NCI-H2227 treated with DMSO at 0.1 percent for 48 hours (cell line): ENCODE measurements at regions not wholly inside any gene's neighbourhood (a gene's known extent, or its start where the extent isn't known, plus 50 kb on each side); places are given as distances from the start of the nearest gene placed in this dataset.
A peak's percentile ranks its signal among the peaks of the same experiment; 100 is the strongest.

Experiments used
- DNase-seq: peaks from one replicate; lab custom pipeline; 2025; lab: John Stamatoyannopoulos, UW

DNA sequence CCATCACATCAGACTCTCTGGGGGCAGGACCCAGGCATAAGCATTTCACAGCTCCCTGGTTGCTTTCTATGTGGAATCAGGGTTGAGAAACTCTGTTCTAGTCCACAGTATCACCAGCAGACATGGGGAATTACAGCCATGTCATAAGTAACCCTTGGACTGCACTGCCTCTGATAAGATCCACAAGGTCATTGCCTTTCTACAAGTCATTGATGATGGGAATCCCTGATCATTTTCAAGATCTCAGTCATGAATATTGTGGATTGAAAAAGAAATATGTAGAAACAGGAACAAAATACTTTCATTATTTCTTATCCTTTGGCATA lies 304.1 kb downstream of the KLF6 start:
- DNase-seq: no peak

DNA sequence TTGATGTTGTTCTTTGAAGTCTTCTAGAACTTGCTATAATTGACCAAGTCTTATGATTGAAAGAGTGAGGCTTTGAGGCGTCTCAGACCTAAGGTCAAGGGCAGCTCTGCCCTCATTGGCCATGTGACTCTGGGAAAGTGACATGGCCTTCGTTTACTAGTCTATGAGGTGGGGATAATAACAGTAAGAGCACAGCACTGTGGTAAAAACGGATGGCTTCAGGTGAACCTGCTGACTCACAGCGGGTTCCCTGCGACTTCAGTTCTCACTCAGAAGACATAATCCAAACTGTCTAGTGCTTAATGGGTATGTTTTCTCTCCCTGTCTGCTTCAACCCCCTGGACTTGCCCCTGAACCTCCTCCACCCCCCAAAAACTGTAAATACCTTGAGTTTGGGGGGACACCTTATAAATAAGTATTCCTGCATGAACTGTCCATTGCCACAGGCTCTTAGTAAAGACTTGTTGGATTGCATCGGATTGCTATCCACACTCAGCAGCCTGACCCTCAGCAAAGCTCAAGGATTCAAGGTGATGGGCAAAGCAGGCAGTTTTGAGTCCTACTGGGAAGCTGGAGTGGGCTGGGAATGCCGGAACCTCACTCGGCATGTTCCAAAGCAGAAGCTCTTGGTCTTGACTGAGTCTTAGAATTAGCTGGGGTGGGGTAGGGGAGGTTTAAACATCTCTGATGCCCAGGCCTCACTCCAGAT lies 304.6 kb downstream of the KLF6 start:
- no peak for DNase-seq

DNA sequence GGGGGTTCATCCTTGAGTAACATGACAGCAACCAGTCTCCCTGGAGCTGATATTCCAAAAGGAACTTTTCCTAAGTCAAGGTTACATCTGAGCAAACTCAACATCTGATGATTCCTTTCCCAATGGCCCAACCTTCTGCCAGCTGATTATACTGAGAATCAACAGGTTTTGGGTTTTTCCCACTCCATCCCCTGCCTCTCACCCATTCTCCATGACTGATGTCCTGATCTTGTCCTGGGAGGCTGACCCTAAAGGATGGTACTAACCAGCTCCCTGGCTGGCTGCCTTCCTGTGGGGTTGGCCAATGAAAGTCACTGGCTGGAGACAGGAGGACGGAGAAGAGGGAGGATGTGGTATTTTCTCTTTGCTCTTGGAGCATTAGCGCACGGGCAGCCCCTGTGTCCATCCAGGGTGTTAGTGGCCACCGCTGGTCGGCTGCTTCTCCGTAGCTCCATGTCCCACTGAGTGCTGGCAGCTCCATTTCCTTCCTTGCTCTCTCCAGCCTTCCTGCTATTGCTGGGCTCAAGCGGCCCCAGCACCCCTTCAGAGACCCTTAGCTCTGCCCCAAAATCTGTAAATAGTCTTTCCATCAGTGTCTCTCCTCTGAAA lies 306.2 kb upstream of the PITRM1 start:
- no peak for DNase-seq

DNA sequence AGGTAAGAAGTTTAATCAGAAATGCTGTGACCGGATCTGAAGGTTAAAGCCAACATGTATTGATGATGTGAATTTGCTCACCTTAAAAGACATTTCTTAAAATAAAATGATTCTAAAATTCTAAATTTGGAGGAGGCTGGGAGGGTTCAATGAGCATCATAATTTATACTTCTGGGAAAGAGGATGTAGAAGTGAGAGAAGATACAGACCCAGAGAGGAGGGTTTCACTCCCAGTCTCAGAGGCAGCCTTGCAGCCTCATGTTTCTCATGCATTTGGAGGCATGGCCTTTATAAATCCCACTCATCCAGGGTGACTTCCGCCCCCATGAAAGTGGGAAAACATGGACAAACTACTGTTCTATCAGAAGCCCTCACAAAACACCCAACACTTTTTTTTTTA lies 305.6 kb upstream of the PITRM1 start:
- DNase-seq: no peak

DNA sequence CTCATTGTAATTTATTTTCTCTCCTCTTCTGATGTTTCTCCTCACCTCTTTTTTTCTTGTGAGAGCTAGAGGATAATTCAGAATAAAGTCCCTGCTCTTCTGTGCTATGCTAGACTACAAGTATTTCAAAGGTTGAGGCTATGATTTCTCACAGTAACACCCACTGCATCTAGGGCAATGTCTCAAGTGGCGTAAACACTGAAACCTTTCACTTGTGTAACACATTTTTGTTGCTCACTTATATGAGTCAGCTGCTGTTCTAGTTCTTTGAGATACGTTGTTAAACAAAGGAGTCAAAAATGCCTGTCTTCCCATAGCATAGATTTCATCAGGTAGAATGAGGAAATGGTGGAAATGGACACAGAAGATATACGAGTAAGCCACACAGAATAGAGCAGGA lies 305.1 kb upstream of the PITRM1 start:
- no peak for DNase-seq

DNA sequence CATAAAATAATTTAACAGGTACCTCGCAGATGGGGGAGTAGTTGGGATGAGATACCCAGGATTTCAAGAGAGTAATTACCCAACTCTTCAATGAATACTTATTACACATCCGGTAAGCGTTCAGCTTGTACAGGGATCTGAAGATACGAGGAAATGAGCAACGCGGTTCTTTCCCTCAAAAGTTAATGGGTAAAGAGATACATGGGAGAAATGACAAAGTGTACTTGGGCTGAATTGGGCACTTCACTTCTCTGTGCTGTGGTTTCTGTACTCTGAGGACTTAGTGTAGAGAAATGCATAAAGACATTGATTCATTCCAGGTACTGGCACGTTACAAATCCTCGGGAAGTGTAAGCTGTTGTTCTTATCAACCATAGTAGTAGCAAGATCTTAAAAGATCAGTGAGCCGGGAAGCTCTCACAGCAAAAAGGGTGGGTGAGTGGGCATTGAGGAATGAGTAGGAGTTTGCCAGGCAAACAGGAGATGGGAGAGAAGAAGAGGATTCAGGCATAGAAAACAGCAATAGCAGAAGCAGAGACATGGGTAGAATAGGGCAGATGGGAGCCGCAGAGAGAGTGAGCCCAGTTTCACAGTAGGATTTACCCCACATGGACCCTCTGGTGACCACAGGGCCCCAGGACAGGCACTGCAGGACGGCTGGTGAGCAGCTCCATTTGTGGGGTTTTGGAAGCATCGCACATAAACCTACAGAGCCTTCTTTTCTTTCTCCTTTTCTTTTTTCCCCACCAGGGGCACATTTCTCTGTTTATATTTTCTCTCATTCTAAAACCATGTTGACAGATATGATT lies 304.3 kb upstream of the PITRM1 start:
- DNase-seq: no peak

DNA sequence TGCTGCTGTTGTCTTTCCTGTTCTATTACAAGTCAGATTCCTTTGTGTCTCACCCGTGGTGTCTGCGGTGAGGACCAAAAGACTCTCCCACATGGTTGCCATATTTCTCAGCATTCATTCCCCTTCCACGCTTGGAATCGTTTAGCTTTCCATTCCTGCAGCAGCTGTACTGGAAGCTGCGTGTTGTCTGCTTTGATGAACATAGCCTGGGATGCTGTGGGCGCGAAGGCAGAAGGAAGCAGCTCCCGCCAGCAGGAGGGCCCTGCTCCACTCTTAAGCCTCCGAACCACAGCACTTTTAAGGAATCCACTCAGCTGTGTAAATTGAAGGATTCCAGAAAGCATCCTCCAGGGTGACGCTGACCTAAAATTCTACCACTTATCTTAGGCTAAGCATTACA lies 303.6 kb upstream of the PITRM1 start:
- DNase-seq: peak; percentile 38

DNA sequence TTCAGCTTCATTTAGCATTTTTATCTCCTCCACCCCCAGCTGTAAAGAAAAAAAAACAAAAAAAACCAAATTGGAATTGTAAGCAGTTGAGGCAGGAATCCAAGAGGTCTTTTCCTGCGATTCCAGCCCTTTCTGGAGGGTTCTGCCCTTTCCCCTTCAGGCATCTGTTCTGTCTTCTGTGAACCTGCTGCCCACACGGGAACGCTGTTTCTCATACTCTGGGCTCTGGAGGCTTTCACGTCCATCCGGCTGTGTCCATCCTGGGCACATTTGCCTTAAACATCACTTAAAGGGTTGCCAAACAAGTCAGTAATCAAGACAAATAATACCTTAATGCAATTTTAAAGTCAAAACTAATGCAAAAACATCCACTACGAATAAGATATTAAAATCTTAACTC lies 302.8 kb upstream of the PITRM1 start:
- no peak for DNase-seq

DNA sequence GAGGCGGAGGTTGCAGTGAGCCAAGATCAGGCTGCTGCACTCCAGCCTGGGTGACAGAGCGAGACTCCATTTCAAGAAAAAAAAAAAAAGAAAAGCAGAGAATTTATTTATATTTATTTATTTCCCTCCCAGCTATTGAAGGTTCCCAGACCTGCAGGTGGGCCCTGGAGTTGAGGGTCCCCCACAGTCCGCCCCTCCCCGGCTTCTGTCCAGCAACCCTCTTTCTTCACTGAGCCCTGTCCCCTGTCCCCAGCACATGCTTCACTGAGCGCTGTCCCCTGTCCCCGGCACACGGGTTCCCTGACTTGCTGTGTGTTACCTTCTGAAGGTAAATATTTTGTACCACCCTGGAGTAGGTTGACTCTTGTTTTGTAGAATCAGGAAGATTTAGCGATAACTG lies 301.7 kb upstream of the PITRM1 start:
- no peak for DNase-seq

DNA sequence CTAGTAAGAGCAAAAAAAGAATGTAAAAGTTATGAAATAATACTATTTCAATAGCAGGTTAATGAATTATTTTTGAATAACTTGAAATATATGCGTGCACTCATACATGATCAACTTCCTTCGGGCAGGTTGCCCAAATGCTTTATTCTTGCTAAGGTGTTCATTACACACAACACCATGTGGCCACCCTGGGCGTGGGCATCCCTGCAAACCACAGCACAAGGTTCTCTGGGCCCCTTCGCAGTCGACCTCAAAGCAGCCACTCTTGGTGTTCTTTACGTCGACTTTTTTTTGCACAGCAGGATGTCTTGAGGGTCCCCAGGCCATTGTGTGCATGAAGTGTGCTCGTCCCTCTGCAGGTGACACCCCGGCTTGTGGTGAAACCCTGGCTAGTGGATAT lies 300.7 kb upstream of the PITRM1 start:
- no peak for DNase-seq

DNA sequence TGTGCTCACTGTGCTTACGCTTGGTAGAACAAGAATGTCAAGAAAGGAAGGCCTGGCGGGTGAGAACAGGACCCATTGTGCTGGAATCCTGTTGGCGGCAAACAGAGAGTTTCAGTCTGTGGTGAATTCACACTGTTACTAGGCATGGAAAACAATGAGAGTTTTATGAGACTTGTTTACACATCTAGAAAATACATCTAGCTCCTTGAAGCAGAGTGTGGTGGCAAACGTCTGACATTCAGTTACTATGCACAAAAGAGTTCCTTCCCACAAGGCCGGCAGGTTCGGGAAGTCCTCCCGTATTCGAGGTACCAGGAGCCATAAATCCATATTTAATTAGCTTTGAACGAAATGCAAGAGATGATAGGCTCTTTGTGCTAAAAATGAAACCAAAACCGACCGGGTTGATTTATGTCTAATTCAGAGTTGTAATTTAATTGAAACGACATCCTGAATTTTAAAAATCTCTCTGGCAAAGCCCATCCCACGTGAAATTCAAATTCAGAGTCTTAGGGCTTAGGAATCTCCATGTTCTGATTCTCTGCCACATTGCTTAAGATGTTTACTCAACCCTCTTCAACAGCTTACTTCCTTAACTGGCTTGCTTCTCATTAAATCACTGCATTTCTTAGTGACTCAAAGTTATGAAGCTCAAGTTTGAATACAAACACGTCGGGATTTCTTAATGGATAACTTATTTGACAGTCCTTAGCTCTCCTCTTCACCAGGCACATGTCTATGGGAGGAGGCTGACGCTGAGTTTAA lies 299.9 kb upstream of the PITRM1 start:
- DNase-seq: no peak

DNA sequence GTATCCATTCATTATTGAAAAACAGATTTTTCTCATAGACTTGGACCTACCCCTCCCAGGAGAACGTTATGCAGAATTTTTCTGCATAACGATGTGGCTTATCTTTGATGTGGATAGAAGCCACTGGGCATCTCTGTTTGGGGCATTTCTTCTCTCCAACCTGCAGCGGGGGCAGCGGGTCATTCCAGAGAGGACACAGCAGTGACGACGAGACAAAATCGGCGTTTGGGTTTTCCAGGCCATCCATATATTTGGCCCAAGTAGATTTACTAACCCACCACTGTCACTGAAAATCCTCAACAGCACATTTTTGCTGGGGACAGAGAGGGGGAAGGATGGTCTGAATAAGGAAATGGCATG lies 299.3 kb upstream of the PITRM1 start:
- DNase-seq: no peak

DNA sequence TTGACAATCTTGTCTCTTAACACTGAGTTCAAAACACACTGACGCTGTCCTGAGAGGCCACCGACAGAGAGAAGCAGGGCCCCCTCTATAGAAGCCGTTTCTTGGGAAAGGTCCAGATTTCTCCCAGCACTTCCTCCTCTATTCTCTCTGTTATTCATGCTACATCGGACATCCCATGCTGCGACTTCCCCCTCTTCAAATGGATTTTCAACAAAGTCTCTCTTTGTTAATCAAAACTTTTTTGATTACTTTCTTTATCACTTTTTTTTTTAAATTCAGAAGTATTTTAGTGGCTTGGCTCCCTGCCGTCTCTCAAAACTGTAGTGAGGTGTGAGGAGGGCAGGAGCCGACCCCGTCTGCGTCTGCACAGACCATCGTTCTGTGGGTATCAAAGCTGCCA lies 298.9 kb upstream of the PITRM1 start:
- no peak for DNase-seq

DNA sequence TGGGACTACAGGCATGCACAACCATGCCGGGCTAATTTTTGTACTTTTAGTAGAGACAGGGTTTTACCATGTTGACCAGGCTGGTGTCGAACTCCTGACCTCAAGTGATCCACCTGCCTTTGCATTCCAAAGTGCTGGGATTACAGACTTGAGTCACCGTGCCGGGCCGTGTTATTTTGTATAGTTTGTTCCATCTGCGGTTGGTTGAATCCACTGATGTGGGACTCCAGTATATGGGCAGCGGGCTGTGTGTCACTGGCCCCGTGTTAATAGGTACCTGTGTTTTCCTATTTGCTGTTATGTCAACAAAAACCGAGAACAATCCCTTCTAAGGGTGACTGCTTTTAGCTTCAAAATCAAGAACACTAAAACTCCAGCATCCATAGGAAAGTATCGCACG lies 297.6 kb upstream of the PITRM1 start:
- no peak for DNase-seq

DNA sequence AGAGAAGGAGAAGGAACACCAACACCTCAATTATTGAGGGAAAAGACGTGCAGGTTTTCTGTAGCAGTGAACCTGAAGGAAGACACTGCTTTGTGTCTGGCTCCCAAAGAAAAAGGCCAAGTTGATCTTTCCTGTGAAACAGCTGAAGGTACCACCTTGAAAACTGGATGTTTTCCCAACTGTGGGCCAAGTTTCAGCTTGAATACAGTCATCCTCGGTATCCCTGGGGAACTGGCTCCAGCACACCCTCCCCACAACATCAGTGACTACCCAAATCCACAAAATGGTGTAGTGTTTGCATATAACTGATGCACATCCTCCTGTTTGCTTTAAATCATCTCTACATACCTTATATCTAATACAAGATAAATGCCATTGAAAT lies 297.0 kb upstream of the PITRM1 start:
- DNase-seq: no peak

DNA sequence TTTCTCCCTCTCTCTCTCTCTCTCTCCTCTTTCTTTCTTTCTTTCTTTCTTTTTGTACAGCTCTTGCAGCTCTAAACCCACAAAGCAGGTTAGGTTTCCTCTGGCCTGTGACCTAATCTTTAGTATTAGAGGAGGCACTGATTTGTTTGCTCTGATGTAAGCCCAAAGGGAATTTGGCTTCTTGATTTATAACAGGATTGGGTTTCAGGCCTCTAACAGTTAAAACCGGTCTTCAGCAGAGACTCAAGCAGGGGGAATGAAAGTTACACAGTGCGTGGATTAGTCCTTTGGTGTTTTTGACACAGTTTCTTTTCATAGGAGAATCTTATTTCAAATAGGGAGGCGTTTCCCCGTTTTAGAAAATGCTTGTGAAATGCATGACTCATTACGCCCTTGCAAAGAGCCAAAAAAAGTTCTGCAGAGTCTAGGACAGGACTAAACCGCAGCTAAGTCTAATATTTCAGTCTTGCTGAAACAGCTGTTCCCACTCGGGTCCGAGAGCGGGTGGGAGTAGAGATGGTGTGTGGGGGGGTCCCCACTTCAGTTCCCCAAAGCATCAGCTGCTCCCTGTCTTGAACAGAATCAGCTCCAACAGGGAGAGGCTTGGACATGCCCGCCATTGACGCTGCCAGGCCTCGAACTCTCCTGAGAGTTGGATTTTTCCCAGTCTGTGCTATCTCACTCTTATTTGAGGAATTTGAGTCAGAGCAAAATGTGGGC lies 296.5 kb upstream of the PITRM1 start:
- DNase-seq: no peak

DNA sequence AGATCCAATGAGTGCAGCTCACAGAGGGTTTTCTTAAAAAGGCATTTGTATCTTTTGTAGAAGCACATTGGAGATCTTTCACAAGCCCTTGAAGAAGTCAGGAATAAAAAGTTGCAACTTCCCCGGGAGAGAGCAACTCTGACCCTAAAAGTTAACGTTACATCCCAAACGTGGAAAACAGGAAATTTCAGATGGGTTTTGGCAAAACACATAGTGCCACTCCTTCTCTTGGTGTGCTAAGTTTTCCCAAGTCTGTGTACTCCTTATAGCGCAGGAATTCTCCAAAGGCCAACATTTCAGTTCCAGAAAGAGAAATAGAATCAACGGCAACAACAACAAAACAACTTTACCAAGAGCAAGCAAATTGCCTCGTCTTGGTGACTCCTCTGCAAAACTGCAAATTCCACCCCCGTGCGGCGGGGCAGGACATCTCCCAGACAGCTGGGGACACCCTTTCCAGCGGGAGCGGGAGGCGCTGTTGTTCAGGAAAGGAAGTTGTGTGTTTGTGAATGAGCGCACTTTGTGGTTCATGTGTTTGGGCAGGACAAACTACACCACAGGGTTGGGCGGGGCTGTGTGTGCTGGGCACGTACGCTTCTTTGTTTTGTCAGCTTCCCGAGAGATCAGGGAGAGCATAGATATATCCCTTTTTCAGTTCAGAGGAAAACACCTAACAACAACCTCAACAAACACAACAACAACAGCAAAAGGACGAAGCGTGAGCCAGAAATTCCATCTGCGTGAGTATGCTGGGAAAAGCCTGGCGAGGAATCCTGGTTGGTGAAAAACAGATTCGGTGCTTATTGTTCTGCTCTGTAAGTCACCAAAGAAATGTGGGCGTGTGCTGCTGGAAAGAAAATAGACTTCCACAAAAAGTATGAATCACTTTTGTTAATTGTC lies 294.7 kb upstream of the PITRM1 start:
- DNase-seq: no peak

DNA sequence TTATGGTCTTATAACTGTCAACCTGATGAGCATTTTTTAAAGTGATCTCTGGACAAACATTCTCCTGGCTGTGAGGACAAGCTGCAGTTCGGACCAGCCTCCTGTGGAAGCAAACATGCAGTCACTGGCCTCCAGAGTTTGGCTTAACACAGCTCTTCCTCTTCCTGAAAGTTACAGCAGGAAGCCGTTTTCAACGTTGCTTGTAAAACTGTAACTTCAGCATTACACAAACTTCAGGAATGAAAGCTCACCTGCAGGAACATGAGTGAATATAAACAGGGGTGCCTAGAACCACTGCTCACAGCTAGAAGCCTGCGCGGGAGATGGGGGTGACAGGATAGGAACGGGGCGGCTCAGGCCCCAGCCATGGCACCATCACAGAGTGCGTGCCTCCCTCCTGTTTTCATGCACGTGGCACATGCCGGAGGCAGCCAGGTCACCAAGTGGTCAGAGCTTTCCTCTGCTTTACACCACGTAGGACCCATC lies 292.9 kb upstream of the PITRM1 start:
- DNase-seq: no peak

DNA sequence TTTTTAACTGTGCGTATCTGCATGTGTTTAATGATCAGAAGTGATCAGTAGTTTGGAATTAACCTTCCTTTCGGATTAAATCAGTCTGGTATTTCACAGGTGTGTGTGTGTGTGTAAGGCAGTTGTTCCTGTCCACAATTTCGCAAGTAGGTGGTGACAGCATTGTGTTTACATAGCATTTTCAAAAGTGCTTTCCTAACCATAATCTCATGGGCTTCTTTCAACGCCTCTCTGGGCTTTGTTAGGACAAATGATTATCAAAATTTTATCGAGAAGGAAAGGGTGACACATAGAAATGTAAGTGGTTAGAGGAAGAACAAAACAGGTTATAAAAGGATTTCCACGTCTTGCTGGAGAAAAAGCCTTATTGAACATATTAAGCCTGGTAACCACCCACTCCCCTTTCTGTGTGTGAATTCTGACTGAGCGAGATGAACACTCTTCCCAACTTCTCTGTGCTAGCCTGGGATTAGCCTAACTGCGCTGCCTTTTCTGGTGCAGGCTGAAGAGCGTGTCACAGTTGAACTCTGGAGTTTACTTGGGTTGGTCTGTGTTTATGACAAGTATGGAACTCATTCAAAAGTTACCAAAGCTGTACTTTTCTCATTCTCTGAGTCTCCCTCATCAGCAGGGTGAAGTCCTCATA lies 292.3 kb upstream of the PITRM1 start:
- DNase-seq: no peak

DNA sequence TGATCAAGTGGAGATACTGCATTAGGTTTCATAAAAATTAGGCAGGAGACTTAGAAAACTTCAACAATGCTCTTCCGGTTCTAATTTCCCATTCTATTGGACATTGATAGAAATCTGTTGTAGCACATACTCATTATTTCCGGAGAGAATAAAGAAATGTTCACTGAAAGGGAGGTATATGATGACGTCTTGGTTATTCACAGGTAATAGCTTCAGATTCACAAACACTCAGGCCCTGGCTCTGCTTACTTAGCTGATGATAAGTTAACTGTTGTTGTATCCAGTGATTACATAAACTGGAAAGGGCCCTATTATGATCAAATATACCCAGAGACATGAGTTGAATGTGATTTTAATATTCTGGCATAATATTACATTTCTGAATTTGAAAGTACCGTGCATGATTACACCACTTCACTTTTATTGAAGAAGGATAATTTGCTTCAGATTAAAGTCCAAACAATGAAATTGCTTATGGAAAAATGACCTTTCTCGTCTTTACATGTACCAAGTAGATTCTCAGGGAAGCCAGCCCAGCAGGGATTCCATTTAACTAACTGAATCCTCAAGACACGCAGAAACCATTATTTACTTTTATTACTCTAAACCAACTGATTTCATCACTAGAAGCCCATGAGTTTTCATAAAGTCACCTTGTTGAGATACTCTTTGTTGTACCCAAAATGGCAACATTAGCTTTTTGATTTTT lies 288.0 kb upstream of the PITRM1 start:
- DNase-seq: peak; percentile 41
